Testis (tissue), 2 donors: ENCODE measurements at regions not wholly inside any gene's neighbourhood (a gene's known extent, or its start where the extent isn't known, plus 50 kb on each side); places are given as distances from the start of the nearest gene placed in this dataset.

ENCODE experiments used
- DNase-seq: peaks from one replicate; pipeline ENCODE4 v3.0.0-alpha.2; 2019
- H3K27ac ChIP-seq, 2 donors: fragments of 200-600 bp; sonication (generic); one replicate each; pipeline ENCODE4 v1.5.1; 2019
- H3K27me3 ChIP-seq: fragments of 200-600 bp; sonication (generic); one replicate; pipeline ENCODE4 v1.5.1; 2019
- H3K36me3 ChIP-seq: fragments of 200-600 bp; sonication (generic); one replicate; pipeline ENCODE4 v1.5.1; 2017; ENCODE audit warnings: low read depth; ENCODE audit errors: missing control alignments
- H3K4me1 ChIP-seq: fragments of 200-600 bp; sonication (generic); one replicate; pipeline ENCODE4 v1.5.1; 2019
- H3K4me3 ChIP-seq, 2 donors: fragments of 200-600 bp; sonication (generic); one replicate each; pipeline ENCODE4 v1.5.1; 2017 to 2019
- H3K9me3 ChIP-seq: fragments of 200-600 bp; sonication (generic); one replicate; pipeline ENCODE4 v1.5.1; 2017
- CTCF ChIP-seq, 3 experiments: fragments of 450-650 bp in 2 of 3; fragments of 200-600 bp in 1 of 3; sonication (generic) in 1 of 3; IDR thresholded peaks; one replicate each; pipeline ENCODE4 v1.5.1; 2016 to 2019; ENCODE audit warnings: antibody characterized with exemption in 3 of 3, mild to moderate bottlenecking in 2 of 3, moderate library complexity in 1 of 3
- POLR2A ChIP-seq: fragments of 450-650 bp; IDR thresholded peaks from one replicate; pipeline ENCODE4 v1.6.1; 2017; ENCODE audit warnings: antibody characterized with exemption, mild to moderate bottlenecking, moderate library complexity
- WGBS, 2 donors: methylation state at CpG; one replicate each; pipeline ENCODE4 v1.1.5; 2018; 5-methylcytosine and 5-hydroxymethylcytosine counted together
- intact Hi-C: fragments of 100-400 bp; cut with DNase I; formaldehyde crosslinking; loops from one replicate; pipeline ENCODE4 v1.15.1; 2023; ENCODE audit warnings: low total_unique reads

- intact Hi-C loops, result no loop called here
- no peaks in the 10 kb centered on the region for H3K36me3 ChIP-seq
- H3K4me3 ChIP-seq, result peak overlapping the region; percentile 42 to 44
- H3K27ac ChIP-seq, result peak overlapping the region in 1 of 2 donors; percentile 76
- WGBS, 2 donors, result 20 to 22% methylated on average over 3 of the region's 3 CpGs
- no peaks in the 10 kb centered on the region for H3K9me3 ChIP-seq
- H3K4me1 ChIP-seq, result peaks cover 10% of the 10 kb centered on the region
- no peak for TF ChIP-seq POLR2A
- TF ChIP-seq CTCF (IDR thresholded peaks at IDR 0.05), result no peak
- no peak for DNase-seq
- no peaks in the 10 kb centered on the region for H3K27me3 ChIP-seq
These were observed 49.9 kb upstream of the WNT7B start for GRCh38 chr22:46026899-46027210.

GRCh38 chr22:46027211-46028105, 50.5 kb upstream of the WNT7B start:
- Histone ChIP-seq H3K9me3 (no peaks in the 10 kb centered on the region), H3K36me3 (no peaks in the 10 kb centered on the region), H3K4me3 (peak overlapping the region; percentile 42 to 44), H3K27ac (peak overlapping the region; percentile 35 to 76), H3K4me1 (peaks cover 12% of the 10 kb centered on the region), H3K27me3 (no peaks in the 10 kb centered on the region)
- TF ChIP-seq CTCF (IDR thresholded peaks at IDR 0.05) (no peak), POLR2A (no peak)
- intact Hi-C loops, result no loop called here
- WGBS, 2 donors, result 7 to 24% methylated on average over 8 to 50 of the region's 89 CpGs
- DNase-seq, result peak; percentile 86

GRCh38 chr22:46028106-46028991, 51.4 kb upstream of the WNT7B start:
- peaks cover 13% of the 10 kb centered on the region for H3K4me1 ChIP-seq
- H3K27me3 ChIP-seq, result no peaks in the 10 kb centered on the region
- intact Hi-C loops, result no loop called here
- no peak overlapping the region for H3K4me3 ChIP-seq
- 63 to 64% methylated on average over 6 to 16 of the region's 16 CpGs for WGBS, 2 donors
- TF ChIP-seq CTCF (IDR thresholded peaks at IDR 0.05), result no peak
- no peak for TF ChIP-seq POLR2A
- no peaks in the 10 kb centered on the region for H3K9me3 ChIP-seq
- no peaks in the 10 kb centered on the region for H3K36me3 ChIP-seq
- no peak for DNase-seq
- peak overlapping the region; percentile 35 to 76 for H3K27ac ChIP-seq

GRCh38 chr22:46029036-46029435, 52.1 kb upstream of the WNT7B start:
- Histone ChIP-seq H3K4me1 (peaks cover 13% of the 10 kb centered on the region), H3K4me3 (no peak overlapping the region), H3K27me3 (no peaks in the 10 kb centered on the region), H3K9me3 (no peaks in the 10 kb centered on the region), H3K27ac (peak overlapping the region in 1 of 2 donors; percentile 76), H3K36me3 (no peaks in the 10 kb centered on the region)
- DNase-seq, result no peak
- WGBS, 2 donors, result 91 to 96% methylated on average over 8 of the region's 8 CpGs
- TF ChIP-seq CTCF (IDR thresholded peaks at IDR 0.05), result no peak
- no peak for TF ChIP-seq POLR2A
- intact Hi-C loops, result no loop called here
